SJCRH30 (cell line): ENCODE measurements at regions not wholly inside any gene's neighbourhood (a gene's known extent, or its start where the extent isn't known, plus 50 kb on each side); places are given as distances from the start of the nearest gene placed in this dataset.

Experiments used
- DNase-seq, 2 experiments: peaks; one replicate each; pipeline ENCODE4 v3.0.0-alpha.2; 2015 to 2020
- H3K27ac ChIP-seq: fragments of 250-450 bp; sonication (Bioruptor Pico); 2 replicates; pipeline ENCODE4 v1.5.1; 2020; ENCODE audit warnings: mild to moderate bottlenecking, moderate library complexity
- H3K27me3 ChIP-seq: fragments of 250-450 bp; sonication (Bioruptor Pico); 2 replicates; pipeline ENCODE4 v1.5.1; 2020; ENCODE audit warnings: mild to moderate bottlenecking, moderate library complexity
- H3K36me3 ChIP-seq: fragments of 250-450 bp; sonication (Bioruptor Pico); 2 replicates; pipeline ENCODE4 v1.5.1; 2020; ENCODE audit warnings: mild to moderate bottlenecking, moderate library complexity
- H3K4me1 ChIP-seq: fragments of 250-450 bp; sonication (Bioruptor Pico); 2 replicates; pipeline ENCODE4 v1.5.1; 2020; ENCODE audit warnings: mild to moderate bottlenecking, moderate library complexity
- H3K4me3 ChIP-seq: fragments of 250-450 bp; sonication (Bioruptor Pico); 2 replicates; pipeline ENCODE4 v1.5.1; 2020; ENCODE audit warnings: mild to moderate bottlenecking, moderate library complexity
- H3K9me3 ChIP-seq: fragments of 250-450 bp; sonication (Bioruptor Pico); replicated peaks from 2 replicates; pipeline ENCODE4 v1.5.1; 2020; ENCODE audit warnings: mild to moderate bottlenecking, moderate library complexity

DNA sequence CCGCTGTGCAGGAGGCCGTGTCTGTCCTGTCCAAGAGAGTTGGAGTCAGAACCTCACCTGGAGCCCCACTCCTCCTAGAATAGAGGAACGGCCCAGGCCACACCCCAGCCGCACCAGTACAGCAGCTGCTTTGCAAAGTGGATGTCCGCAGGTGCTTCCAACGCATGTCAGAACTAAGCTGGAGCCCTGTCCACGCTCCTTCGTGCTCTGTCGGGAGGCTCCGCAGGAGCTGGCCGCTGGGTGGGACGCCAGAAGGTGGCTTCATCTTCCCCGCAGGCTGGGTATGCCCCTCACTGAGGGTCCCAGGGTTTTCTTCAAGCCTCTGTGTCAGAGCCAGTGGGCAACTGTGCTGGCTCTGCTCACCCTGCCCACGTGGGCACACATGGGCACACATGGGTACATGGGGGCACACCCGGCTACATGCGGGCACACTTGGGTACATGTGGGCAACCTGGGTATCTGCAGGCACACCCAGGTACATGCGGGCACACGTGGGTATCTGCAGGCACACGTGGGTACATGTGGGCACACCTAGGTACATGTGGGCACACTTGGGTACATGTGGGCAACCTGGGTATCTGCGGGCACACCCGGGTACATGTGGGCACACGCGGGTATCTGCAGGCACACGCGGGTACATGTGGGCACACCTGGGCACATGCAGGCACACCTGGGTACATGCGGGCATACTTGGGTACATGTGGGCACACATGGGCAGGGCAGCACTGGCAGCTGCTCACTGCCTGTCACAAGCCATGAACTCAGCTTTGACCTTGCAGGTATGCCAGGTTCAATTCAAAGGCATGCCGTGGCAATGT, 67.1 kb upstream of the CTDP1 start:
- Histone ChIP-seq H3K9me3 (no peaks in the 10 kb centered on the region), H3K27me3 (peaks cover 6% of the 10 kb centered on the region), H3K4me1 (peaks cover 16% of the 10 kb centered on the region; the same call in 1 of the 2 replicates), H3K27ac (no peak overlapping the region), H3K36me3 (no peaks in the 10 kb centered on the region), H3K4me3 (no peak overlapping the region)
- DNase-seq, result no peak

GRCh38 chr18:79613186-79613931, 66.2 kb upstream of the CTDP1 start:
- peaks cover 6% of the 10 kb centered on the region for H3K27me3 ChIP-seq
- 0 out of 2 replicates have a peak, but pooled peaks cover 10% of the 10 kb centered on the region for H3K4me1 ChIP-seq
- H3K4me3 ChIP-seq, result no peak overlapping the region
- no peaks in the 10 kb centered on the region for H3K36me3 ChIP-seq
- no peak overlapping the region for H3K27ac ChIP-seq
- no peak for DNase-seq
- H3K9me3 ChIP-seq, result no peaks in the 10 kb centered on the region

DNA sequence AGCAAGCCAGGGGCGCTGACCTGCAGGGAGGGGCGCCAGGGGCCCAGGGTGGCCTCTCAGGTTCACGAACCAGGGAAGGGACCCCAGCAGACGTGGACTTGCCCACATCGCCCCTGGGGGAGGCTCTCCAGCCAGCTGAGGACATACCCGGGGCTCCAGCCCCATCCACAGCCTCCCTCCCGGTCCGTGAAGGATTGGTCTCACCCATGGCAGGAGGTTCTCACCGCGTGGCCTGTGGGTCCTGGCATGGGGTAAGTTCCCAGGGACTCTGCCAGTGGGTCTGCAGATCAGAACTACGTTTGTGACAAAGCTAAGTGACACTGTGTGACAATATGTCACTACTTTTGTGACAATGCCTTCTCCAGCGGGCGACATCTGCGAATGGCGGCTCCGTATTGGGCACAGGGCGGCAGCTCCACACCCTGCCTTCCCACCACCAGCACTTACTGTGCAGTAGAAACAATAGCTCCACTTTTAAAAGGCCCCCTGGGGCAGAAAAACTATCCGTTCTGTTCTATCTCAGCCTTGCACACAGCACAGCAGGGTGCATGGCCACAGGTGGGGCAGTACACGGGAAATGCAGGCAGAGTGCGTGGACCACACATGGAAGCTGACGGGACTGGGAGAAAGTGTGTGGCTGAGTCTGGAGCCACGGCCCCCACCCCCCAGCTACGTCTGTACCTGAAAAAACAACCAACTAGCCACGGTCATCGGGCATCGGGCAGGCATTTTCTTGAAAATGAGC, 65.2 kb upstream of the CTDP1 start:
- H3K27ac ChIP-seq, result no peak overlapping the region
- no peaks in the 10 kb centered on the region for H3K36me3 ChIP-seq
- peaks cover 6% of the 10 kb centered on the region for H3K27me3 ChIP-seq
- 0 out of 2 replicates have a peak, but pooled peaks cover 6% of the 10 kb centered on the region for H3K4me1 ChIP-seq
- no peak overlapping the region for H3K4me3 ChIP-seq
- DNase-seq, result peak; percentile 27 to 52
- H3K9me3 ChIP-seq, result no peaks in the 10 kb centered on the region

DNA sequence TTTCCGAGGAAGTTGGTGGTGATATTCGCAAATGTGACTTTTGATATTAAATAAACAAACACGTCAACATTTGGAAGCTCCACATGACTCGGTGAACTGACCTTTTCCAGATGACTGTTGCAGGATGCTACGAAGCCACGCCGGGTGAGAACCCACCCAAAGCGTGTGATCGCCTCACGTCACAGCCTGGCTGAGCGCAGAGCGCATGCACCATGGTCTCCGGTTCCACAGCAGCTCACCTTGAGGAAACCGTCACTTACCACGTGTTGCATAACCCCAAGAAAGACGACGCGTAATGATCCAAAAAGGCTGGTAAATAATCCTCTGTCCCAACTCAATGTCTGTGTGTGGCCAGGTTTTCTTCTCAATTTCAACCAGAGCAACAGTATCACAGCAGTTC, 64.5 kb upstream of the CTDP1 start:
- H3K9me3 ChIP-seq, result no peaks in the 10 kb centered on the region
- no peak overlapping the region for H3K27ac ChIP-seq
- H3K4me3 ChIP-seq, result no peak overlapping the region
- H3K27me3 ChIP-seq, result peaks cover 6% of the 10 kb centered on the region
- H3K4me1 ChIP-seq, result 0 out of 2 replicates have a peak, but pooled peaks cover 6% of the 10 kb centered on the region
- no peaks in the 10 kb centered on the region for H3K36me3 ChIP-seq
- DNase-seq, result no peak

GRCh38 chr18:79615586-79615985, 64.0 kb upstream of the CTDP1 start:
- Histone ChIP-seq H3K9me3 (no peaks in the 10 kb centered on the region), H3K4me1 (0 out of 2 replicates have a peak, but pooled peaks cover 6% of the 10 kb centered on the region), H3K36me3 (no peaks in the 10 kb centered on the region), H3K4me3 (no peak overlapping the region), H3K27ac (no peak overlapping the region), H3K27me3 (peaks cover 6% of the 10 kb centered on the region)
- DNase-seq, result no peak

DNA sequence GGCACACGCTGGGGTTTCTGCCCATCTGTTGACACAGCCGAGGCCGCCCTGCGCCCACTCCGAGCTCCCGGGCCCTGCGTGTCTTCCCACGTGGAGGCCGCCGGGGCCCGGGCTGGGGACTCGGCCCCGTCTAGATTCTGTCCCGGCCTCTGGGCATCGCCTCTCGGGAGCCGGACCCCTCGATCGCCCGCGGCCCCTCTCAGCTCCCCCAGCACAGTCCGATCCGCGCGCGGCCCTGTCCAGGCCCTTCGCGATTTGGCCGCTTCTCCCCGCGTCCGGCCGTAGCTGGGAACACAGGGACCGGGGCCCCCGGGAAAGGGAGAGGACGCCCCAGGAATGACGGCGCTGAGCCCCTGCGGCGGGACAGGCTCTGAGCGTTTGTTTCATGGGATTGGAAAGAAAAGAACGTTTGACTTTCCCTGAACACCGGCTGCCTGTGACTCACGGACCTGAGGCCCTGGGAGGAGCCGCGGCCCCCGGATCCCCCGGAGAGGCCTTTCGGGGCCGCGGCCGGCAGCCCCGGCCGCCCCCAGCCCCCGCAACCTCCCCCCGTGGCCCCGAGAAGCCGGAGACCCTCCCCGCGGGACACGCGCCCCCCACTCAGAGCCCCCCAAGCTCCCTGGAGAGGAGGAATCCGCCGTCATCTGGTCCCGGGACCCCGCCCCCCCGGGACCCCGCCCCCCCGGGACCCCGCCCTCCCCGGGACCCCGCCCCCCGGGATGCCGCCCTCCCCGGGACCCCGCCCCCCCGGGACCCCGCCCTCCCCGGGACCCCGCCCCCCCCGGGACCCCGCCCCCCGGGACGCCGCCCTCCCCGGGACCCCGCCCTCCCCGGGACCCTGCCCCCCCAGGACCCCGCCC, 62.7 kb upstream of the CTDP1 start:
- Histone ChIP-seq H3K27ac (no peak overlapping the region), H3K27me3 (peaks cover 6% of the 10 kb centered on the region), H3K9me3 (no peaks in the 10 kb centered on the region), H3K36me3 (no peaks in the 10 kb centered on the region), H3K4me1 (0 out of 2 replicates have a peak, but pooled peaks cover 6% of the 10 kb centered on the region), H3K4me3 (no peak overlapping the region)
- DNase-seq, result no peak

DNA sequence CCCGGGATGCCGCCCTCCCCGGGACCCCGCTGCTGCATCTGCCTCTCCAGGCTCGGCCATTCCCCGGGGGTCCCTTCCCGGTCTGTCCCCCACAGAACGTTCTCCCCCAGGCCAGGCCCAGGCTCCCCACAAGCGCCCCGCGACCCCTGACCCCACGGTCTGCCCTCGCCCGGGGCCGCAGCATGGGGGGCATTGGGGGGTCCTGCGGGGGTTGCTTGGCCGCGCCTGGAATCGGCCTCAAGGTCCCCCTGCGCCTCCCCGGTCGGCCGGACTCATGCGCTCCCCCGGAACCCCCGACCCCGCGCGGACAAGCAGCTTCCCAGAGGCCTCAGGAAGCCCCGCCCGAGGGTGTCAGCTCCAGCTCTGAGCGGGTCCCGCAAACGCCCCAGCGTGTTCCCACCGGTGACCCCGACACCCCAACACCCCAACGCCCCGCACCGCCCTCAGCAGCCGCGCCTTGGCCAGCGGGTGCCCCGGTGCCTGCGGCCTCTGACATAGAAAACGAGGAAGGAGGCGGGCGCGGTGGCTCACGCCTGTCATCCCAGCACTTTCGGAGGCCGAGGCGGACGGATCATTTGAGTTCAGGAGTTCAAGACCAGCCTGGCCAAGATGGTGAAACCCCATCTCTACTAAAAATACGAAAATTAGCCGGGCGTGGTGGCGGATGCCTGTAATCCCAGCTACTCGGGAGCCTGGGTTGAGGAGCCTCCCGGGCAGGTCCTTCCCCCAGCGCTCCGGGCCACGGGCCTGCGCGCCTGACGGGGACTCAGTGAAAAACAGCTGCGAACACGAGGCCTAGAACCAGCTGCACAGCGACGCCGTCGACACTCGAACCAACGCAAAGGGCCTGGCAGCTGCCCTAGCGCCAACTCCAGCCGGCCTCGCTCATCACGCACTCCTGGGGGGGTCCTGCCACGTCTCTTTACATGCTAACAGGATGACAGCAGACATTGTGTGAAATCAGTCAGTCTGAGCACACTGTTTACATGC, 61.8 kb upstream of the CTDP1 start:
- H3K9me3 ChIP-seq, result no peaks in the 10 kb centered on the region
- H3K27ac ChIP-seq, result no peak overlapping the region
- no peaks in the 10 kb centered on the region for H3K36me3 ChIP-seq
- peaks cover 6% of the 10 kb centered on the region for H3K27me3 ChIP-seq
- H3K4me3 ChIP-seq, result no peak overlapping the region
- DNase-seq, result no peak
- H3K4me1 ChIP-seq, result 0 out of 2 replicates have a peak, but pooled peaks cover 6% of the 10 kb centered on the region

- Histone ChIP-seq H3K27ac (no peak overlapping the region), H3K4me3 (no peak overlapping the region), H3K4me1 (no peaks in the 10 kb centered on the region), H3K9me3 (no peaks in the 10 kb centered on the region), H3K36me3 (no peaks in the 10 kb centered on the region), H3K27me3 (no peaks in the 10 kb centered on the region)
- no peak for DNase-seq
Observed at GRCh38 chr18:79620576-79621165, 58.9 kb upstream of the CTDP1 start.

- no peak overlapping the region for H3K27ac ChIP-seq
- H3K36me3 ChIP-seq, result no peaks in the 10 kb centered on the region
- no peaks in the 10 kb centered on the region for H3K9me3 ChIP-seq
- DNase-seq, result no peak
- H3K27me3 ChIP-seq, result no peaks in the 10 kb centered on the region
- H3K4me1 ChIP-seq, result no peaks in the 10 kb centered on the region
- no peak overlapping the region for H3K4me3 ChIP-seq
Observed at GRCh38 chr18:79621501-79621900, 58.1 kb upstream of the CTDP1 start.

DNA sequence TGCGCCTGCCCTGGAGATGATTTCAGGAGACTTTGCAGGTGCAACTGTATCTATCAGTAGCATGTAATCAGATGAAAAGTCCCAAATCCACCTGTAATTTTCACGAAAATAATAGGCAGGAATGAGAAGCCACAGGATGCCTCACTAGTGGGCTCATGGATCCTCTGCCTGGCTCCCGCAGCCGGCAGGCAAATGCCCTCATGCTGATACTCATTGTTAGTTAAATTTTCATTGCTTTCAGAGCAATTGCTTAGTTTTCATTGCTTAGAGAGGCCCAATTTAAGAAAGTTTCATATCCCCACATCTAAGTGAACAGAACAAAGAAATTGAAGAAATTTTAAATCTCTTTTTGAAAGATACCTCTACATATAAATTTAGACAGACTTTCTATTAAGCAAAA, 57.6 kb upstream of the CTDP1 start:
- H3K4me3 ChIP-seq, result no peak overlapping the region
- no peak for DNase-seq
- no peaks in the 10 kb centered on the region for H3K4me1 ChIP-seq
- no peaks in the 10 kb centered on the region for H3K36me3 ChIP-seq
- no peaks in the 10 kb centered on the region for H3K27me3 ChIP-seq
- H3K27ac ChIP-seq, result no peak overlapping the region
- no peaks in the 10 kb centered on the region for H3K9me3 ChIP-seq

DNA sequence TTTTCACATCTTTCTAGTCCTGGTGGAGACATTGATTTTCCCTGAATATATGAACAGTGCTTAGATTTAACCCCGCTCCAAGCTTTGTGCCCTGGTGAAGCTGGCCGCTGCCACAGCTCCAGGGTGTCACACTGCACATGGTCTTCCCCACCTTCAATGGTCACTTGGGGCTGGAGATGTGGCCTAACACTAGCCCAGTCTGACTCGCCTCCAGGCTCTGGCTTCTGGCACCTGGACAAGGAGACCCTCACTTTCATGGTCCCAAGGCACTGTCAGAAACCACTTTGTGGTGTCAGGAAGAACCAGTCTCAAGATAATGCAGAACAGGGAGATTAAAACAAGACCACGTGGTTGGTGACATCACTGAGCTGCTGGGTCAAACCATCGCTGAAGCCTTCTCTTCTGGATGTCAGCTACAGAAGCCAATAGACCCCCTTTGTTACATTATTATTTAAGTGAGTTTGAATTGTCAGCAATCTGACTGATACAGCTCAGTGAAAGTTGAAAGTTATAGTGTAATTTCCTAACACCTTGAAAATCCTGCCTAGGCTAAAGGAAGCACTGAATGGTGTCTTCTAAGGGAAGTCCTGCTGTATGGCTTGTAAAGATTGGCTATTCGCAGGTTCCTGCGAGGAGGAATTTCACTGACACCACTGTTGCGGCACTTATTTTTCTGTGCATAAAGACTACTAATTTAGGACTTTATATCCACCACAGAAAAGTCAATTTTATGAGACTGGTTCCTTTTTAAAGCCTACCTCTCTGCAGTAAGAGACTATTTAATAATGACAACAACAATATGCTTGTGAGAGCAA, 55.0 kb upstream of the CTDP1 start:
- Histone ChIP-seq H3K4me3 (no peak overlapping the region), H3K27me3 (no peaks in the 10 kb centered on the region), H3K4me1 (no peaks in the 10 kb centered on the region), H3K27ac (no peak overlapping the region), H3K9me3 (no peaks in the 10 kb centered on the region), H3K36me3 (no peaks in the 10 kb centered on the region)
- DNase-seq, result no peak

DNA sequence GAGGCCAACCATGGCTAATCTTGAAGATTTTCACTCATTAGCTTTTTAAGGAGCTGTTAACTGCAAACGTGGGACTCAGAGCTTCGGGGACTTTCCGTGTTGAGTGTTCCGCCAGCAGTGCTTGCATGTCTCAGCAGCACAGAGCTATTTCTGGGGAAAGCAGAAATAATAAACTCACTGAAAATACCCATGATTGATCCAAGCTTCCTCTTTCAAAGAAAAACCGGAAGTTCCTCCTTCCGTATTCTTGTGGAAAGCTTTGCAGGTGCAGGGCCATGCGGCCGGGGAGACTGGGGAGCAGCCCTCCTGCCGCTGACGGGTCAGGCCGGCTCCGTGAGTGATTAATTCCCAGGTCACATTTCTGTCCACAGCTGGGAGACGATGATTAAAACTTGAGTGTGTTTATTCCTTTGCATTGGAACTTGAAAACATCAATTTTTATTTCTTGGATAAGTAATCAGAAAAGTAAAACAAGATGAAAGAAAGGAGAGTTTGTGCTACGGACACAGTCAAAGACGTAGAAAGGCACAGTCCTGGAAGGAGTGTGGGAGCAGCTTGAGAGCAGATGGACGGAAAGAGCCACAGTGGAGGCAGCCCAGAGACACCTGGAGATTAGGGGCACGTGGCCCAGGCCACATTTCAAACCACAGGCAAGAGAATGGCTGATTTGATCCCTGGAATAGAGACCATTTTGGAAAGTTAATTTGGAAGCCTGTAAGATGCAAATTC, 54.2 kb upstream of the CTDP1 start:
- DNase-seq, result no peak
- H3K4me1 ChIP-seq, result no peaks in the 10 kb centered on the region
- H3K36me3 ChIP-seq, result no peaks in the 10 kb centered on the region
- H3K27ac ChIP-seq, result no peak overlapping the region
- no peaks in the 10 kb centered on the region for H3K27me3 ChIP-seq
- no peaks in the 10 kb centered on the region for H3K9me3 ChIP-seq
- no peak overlapping the region for H3K4me3 ChIP-seq
